ENCODE measurements at regions not wholly inside any gene's neighbourhood (a gene's known extent, or its start where the extent isn't known, plus 50 kb on each side); places are given as distances from the start of the nearest gene placed in this dataset.

- H3K36me3 ChIP-seq (ENCODE audit: control insufficient read depth, insufficient read depth, low read length): no peaks in the 10 kb centered on the region
- H3K27me3 ChIP-seq (ENCODE audit: control insufficient read depth, insufficient read depth, low read length): no peaks in the 10 kb centered on the region
- no peak overlapping the region for H3K4me3 ChIP-seq (ENCODE audit: low read length)
- H3K9me3 ChIP-seq (ENCODE audit: control insufficient read depth, low read length): no peaks in the 10 kb centered on the region
- no peaks in the 10 kb centered on the region for H3K4me1 ChIP-seq (ENCODE audit: control insufficient read depth, insufficient read depth, low read length)
- no peak overlapping the region for H3K9ac ChIP-seq (ENCODE audit: low read length)
Measured at GRCh38 chr7:94115316-94115715, 111.2 kb upstream of the BET1 start.

GRCh38 chr7:94123136-94123535 lies 119.0 kb upstream of the BET1 start:
- Histone ChIP-seq H3K4me3 (ENCODE audit: low read length) (no peak overlapping the region), H3K27me3 (ENCODE audit: control insufficient read depth, insufficient read depth, low read length) (no peaks in the 10 kb centered on the region), H3K9ac (ENCODE audit: low read length) (no peak overlapping the region), H3K36me3 (ENCODE audit: control insufficient read depth, insufficient read depth, low read length) (no peaks in the 10 kb centered on the region), H3K4me1 (ENCODE audit: control insufficient read depth, insufficient read depth, low read length) (no peaks in the 10 kb centered on the region), H3K9me3 (ENCODE audit: control insufficient read depth, low read length) (no peaks in the 10 kb centered on the region)

GRCh38 chr7:94127026-94127425 lies 122.9 kb upstream of the BET1 start:
- no peaks in the 10 kb centered on the region for H3K4me1 ChIP-seq (ENCODE audit: control insufficient read depth, insufficient read depth, low read length)
- no peak overlapping the region for H3K4me3 ChIP-seq (ENCODE audit: low read length)
- H3K36me3 ChIP-seq (ENCODE audit: control insufficient read depth, insufficient read depth, low read length): no peaks in the 10 kb centered on the region
- H3K27me3 ChIP-seq (ENCODE audit: control insufficient read depth, insufficient read depth, low read length): no peaks in the 10 kb centered on the region
- no peak overlapping the region for H3K9ac ChIP-seq (ENCODE audit: low read length)
- no peaks in the 10 kb centered on the region for H3K9me3 ChIP-seq (ENCODE audit: control insufficient read depth, low read length)

- H3K27me3 ChIP-seq (ENCODE audit: control insufficient read depth, insufficient read depth, low read length): no peaks in the 10 kb centered on the region
- H3K9me3 ChIP-seq (ENCODE audit: control insufficient read depth, low read length): no peaks in the 10 kb centered on the region
- H3K36me3 ChIP-seq (ENCODE audit: control insufficient read depth, insufficient read depth, low read length): no peaks in the 10 kb centered on the region
- no peak overlapping the region for H3K4me3 ChIP-seq (ENCODE audit: low read length)
- no peak overlapping the region for H3K9ac ChIP-seq (ENCODE audit: low read length)
- no peaks in the 10 kb centered on the region for H3K4me1 ChIP-seq (ENCODE audit: control insufficient read depth, insufficient read depth, low read length)
Measured at GRCh38 chr7:94128072-94128471, 123.9 kb upstream of the BET1 start.

- H3K36me3 ChIP-seq (ENCODE audit: control insufficient read depth, insufficient read depth, low read length): no peaks in the 10 kb centered on the region
- H3K9ac ChIP-seq (ENCODE audit: low read length): no peak overlapping the region
- H3K4me3 ChIP-seq (ENCODE audit: low read length): no peak overlapping the region
- H3K27me3 ChIP-seq (ENCODE audit: control insufficient read depth, insufficient read depth, low read length): no peaks in the 10 kb centered on the region
- no peaks in the 10 kb centered on the region for H3K9me3 ChIP-seq (ENCODE audit: control insufficient read depth, low read length)
- H3K4me1 ChIP-seq (ENCODE audit: control insufficient read depth, insufficient read depth, low read length): no peaks in the 10 kb centered on the region
Measured at GRCh38 chr7:94129443-94130140, 125.4 kb upstream of the BET1 start.

GRCh38 chr7:94130716-94131115 lies 126.6 kb upstream of the BET1 start:
- Histone ChIP-seq H3K4me1 (ENCODE audit: control insufficient read depth, insufficient read depth, low read length) (no peaks in the 10 kb centered on the region), H3K27me3 (ENCODE audit: control insufficient read depth, insufficient read depth, low read length) (no peaks in the 10 kb centered on the region), H3K36me3 (ENCODE audit: control insufficient read depth, insufficient read depth, low read length) (no peaks in the 10 kb centered on the region), H3K9me3 (ENCODE audit: control insufficient read depth, low read length) (no peaks in the 10 kb centered on the region), H3K9ac (ENCODE audit: low read length) (no peak overlapping the region), H3K4me3 (ENCODE audit: low read length) (no peak overlapping the region)

- H3K9me3 ChIP-seq (ENCODE audit: control insufficient read depth, low read length): no peaks in the 10 kb centered on the region
Measured at GRCh38 chr7:94133460-94133859, 129.3 kb upstream of the BET1 start.

GRCh38 chr7:94135180-94135579 lies 131.0 kb upstream of the BET1 start:
- H3K9me3 ChIP-seq (ENCODE audit: control insufficient read depth, low read length): no peaks in the 10 kb centered on the region
- H3K27me3 ChIP-seq (ENCODE audit: control insufficient read depth, insufficient read depth, low read length): no peaks in the 10 kb centered on the region
- H3K9ac ChIP-seq (ENCODE audit: low read length): no peak overlapping the region
- no peaks in the 10 kb centered on the region for H3K4me1 ChIP-seq (ENCODE audit: control insufficient read depth, insufficient read depth, low read length)
- no peaks in the 10 kb centered on the region for H3K36me3 ChIP-seq (ENCODE audit: control insufficient read depth, insufficient read depth, low read length)
- no peak overlapping the region for H3K4me3 ChIP-seq (ENCODE audit: low read length)

More at GRCh38 chr7:94133460-94133859, 129.3 kb upstream of the BET1 start:
- no peaks in the 10 kb centered on the region for H3K36me3 ChIP-seq (ENCODE audit: control insufficient read depth, insufficient read depth, low read length)
- no peaks in the 10 kb centered on the region for H3K27me3 ChIP-seq (ENCODE audit: control insufficient read depth, insufficient read depth, low read length)
- no peak overlapping the region for H3K4me3 ChIP-seq (ENCODE audit: low read length)
- H3K9ac ChIP-seq (ENCODE audit: low read length): no peak overlapping the region
- no peaks in the 10 kb centered on the region for H3K4me1 ChIP-seq (ENCODE audit: control insufficient read depth, insufficient read depth, low read length)

GRCh38 chr7:94142281-94142680 lies 138.1 kb upstream of the BET1 start:
- H3K9me3 ChIP-seq (ENCODE audit: control insufficient read depth, low read length): no peaks in the 10 kb centered on the region
- no peak overlapping the region for H3K4me3 ChIP-seq (ENCODE audit: low read length)

GRCh38 chr7:94145602-94146001 lies 141.4 kb upstream of the BET1 start:
- Histone ChIP-seq H3K27me3 (ENCODE audit: control insufficient read depth, insufficient read depth, low read length) (no peaks in the 10 kb centered on the region), H3K9me3 (ENCODE audit: control insufficient read depth, low read length) (no peaks in the 10 kb centered on the region), H3K36me3 (ENCODE audit: control insufficient read depth, insufficient read depth, low read length) (no peaks in the 10 kb centered on the region), H3K9ac (ENCODE audit: low read length) (no peak overlapping the region), H3K4me1 (ENCODE audit: control insufficient read depth, insufficient read depth, low read length) (no peaks in the 10 kb centered on the region), H3K4me3 (ENCODE audit: low read length) (no peak overlapping the region)

More at GRCh38 chr7:94142281-94142680, 138.1 kb upstream of the BET1 start:
- no peaks in the 10 kb centered on the region for H3K36me3 ChIP-seq (ENCODE audit: control insufficient read depth, insufficient read depth, low read length)
- H3K4me1 ChIP-seq (ENCODE audit: control insufficient read depth, insufficient read depth, low read length): no peaks in the 10 kb centered on the region
- no peak overlapping the region for H3K9ac ChIP-seq (ENCODE audit: low read length)
- H3K27me3 ChIP-seq (ENCODE audit: control insufficient read depth, insufficient read depth, low read length): no peaks in the 10 kb centered on the region

GRCh38 chr7:94146408-94146807 lies 142.3 kb upstream of the BET1 start:
- Histone ChIP-seq H3K9me3 (ENCODE audit: control insufficient read depth, low read length) (no peaks in the 10 kb centered on the region), H3K4me1 (ENCODE audit: control insufficient read depth, insufficient read depth, low read length) (no peaks in the 10 kb centered on the region), H3K27me3 (ENCODE audit: control insufficient read depth, insufficient read depth, low read length) (no peaks in the 10 kb centered on the region), H3K9ac (ENCODE audit: low read length) (no peak overlapping the region), H3K36me3 (ENCODE audit: control insufficient read depth, insufficient read depth, low read length) (no peaks in the 10 kb centered on the region), H3K4me3 (ENCODE audit: low read length) (no peak overlapping the region)

GRCh38 chr7:94149789-94150545 lies 145.8 kb upstream of the BET1 start:
- no peak overlapping the region for H3K9ac ChIP-seq (ENCODE audit: low read length)
- H3K4me3 ChIP-seq (ENCODE audit: low read length): no peak overlapping the region
- no peaks in the 10 kb centered on the region for H3K27me3 ChIP-seq (ENCODE audit: control insufficient read depth, insufficient read depth, low read length)
- no peaks in the 10 kb centered on the region for H3K36me3 ChIP-seq (ENCODE audit: control insufficient read depth, insufficient read depth, low read length)
- H3K9me3 ChIP-seq (ENCODE audit: control insufficient read depth, low read length): no peaks in the 10 kb centered on the region
- H3K4me1 ChIP-seq (ENCODE audit: control insufficient read depth, insufficient read depth, low read length): no peaks in the 10 kb centered on the region

All from mucosa of stomach (tissue), 1 donor.